GM21526 (cell line): ENCODE measurements at regions not wholly inside any gene's neighbourhood (a gene's known extent, or its start where the extent isn't known, plus 50 kb on each side); places are given as distances from the start of the nearest gene placed in this dataset.
"Not testable (repeated sequence)": the region's sequence is repeated elsewhere in the genome, so short reads cannot be mapped to it uniquely, and the experiment has no call there.

Experiments
- ATAC-seq: cut with Tn5 transposase; IDR thresholded peaks from one replicate; pipeline ENCODE4 v1.9.1; 2021; ENCODE audit warnings: moderate library complexity; ENCODE audit not compliant: unreplicated experiment, low FRiP score

GRCh38 chr13:65460136-65460535 lies 1770.0 kb downstream of the PCDH9 start:
- ATAC-seq: no peak

- ATAC-seq: no peak
These were observed 1773.8 kb downstream of the PCDH9 start for GRCh38 chr13:65456150-65456912.

- no peak for ATAC-seq
These were observed 1775.7 kb downstream of the PCDH9 start for GRCh38 chr13:65454403-65454802.

- ATAC-seq: no peak
These were observed 1776.2 kb downstream of the PCDH9 start for GRCh38 chr13:65453982-65454381.

GRCh38 chr13:65445340-65445739 lies 1784.8 kb downstream of the PCDH9 start:
- ATAC-seq: no peak

- no peak for ATAC-seq
These were observed 1794.5 kb downstream of the PCDH9 start for GRCh38 chr13:65435590-65435989.

GRCh38 chr13:65417953-65418352 lies 1812.2 kb downstream of the PCDH9 start:
- no peak for ATAC-seq

- no peak for ATAC-seq
These were observed 1813.4 kb downstream of the PCDH9 start for GRCh38 chr13:65416784-65417183.

GRCh38 chr13:65414187-65414586 lies 1815.9 kb downstream of the PCDH9 start:
- no peak for ATAC-seq

- no peak for ATAC-seq
These were observed 1818.6 kb downstream of the PCDH9 start for GRCh38 chr13:65411521-65411920.

GRCh38 chr13:65410791-65411190 lies 1819.3 kb downstream of the PCDH9 start:
- no peak for ATAC-seq

- no peak for ATAC-seq
These were observed 1828.8 kb downstream of the PCDH9 start for GRCh38 chr13:65401315-65401714.

- no peak for ATAC-seq
These were observed 1829.4 kb downstream of the PCDH9 start for GRCh38 chr13:65400702-65401101.

GRCh38 chr13:65387743-65388347 lies 1842.3 kb downstream of the PCDH9 start:
- ATAC-seq: no peak

GRCh38 chr13:65378943-65379519 lies 1851.1 kb downstream of the PCDH9 start:
- no peak for ATAC-seq

GRCh38 chr13:65378484-65378883 lies 1851.7 kb downstream of the PCDH9 start:
- no peak for ATAC-seq

- no peak for ATAC-seq
These were observed 1861.3 kb downstream of the PCDH9 start for GRCh38 chr13:65368832-65369231.

GRCh38 chr13:65353951-65354350 lies 1876.2 kb downstream of the PCDH9 start:
- ATAC-seq: no peak

- not testable (repeated sequence) for ATAC-seq
These were observed 1877.0 kb downstream of the PCDH9 start for GRCh38 chr13:65353150-65353549.

GRCh38 chr13:65347420-65348030 lies 1882.6 kb downstream of the PCDH9 start:
- ATAC-seq: no peak

- no peak for ATAC-seq
These were observed 1886.1 kb downstream of the PCDH9 start for GRCh38 chr13:65343898-65344663.
